ENCODE measurements at regions not wholly inside any gene's neighbourhood (a gene's known extent, or its start where the extent isn't known, plus 50 kb on each side); places are given as distances from the start of the nearest gene placed in this dataset.

DNA sequence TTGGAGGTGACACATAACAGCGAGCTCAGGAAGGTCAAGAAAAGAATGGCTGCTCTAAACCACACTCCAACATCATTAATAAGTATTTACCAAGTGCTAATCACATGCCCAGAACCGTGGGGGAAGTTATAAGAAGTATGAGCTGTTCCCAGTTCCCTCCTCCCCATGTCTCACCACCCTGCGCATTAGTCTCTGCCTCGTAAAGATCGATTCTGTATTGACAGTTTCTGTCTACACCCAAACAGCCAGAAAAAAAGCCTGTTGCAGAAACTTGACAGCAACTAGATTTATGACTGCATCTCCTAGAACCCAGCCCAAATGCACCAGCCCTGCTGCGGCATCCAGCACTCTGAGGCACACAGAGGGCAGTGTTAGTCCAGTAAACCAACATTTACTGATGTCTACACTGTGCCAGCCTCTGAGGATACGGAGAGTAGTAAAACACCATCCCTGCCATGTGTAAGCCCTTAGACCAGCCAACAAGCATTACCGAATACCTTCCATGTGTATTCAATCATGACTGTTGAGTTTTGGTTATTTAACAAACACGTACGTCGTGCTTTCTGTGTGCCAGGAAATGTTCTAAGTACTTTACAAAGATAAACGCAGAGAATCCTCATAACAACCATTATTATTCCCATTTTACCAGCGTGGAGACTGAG lies 63.6 kb upstream of the ZBTB40 start:
- DNase-seq: no peak

DNA sequence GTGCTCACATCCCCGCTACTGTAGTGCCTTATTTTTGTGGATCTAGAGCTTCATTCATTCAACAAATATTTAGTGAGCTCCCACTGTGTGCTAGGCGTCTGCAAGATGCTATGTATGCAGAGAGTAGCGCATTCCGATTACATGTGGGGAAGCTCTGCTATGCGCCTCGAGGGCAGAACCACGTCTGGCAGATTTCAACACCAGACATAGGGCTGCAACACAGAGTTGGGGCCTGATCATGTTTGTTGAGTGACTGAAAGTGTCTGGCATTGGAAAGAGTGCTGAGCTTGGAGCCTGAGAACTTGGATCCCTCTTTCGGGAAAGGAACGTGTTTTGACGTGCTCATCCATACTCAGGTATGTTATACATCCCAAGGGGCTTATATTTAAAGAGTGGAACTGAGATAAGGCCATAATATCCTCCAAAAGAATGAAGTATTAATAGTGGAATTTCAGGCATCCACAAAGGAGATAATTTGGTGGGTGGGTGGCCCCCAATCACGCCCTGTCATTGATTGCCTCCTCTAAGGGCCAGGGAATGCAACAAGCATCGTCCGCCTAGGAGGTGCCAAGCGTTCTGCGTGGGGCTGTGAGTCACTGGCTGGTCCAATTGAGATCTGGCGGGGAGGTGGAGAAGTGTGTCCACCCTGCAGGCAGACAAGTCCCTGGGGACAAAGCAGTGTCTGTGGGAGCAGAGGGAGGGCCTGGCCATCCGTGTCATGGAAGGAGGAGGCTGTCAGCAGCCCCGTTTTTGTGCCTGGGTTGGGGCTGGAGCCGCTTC lies 62.8 kb upstream of the ZBTB40 start:
- DNase-seq: no peak

DNA sequence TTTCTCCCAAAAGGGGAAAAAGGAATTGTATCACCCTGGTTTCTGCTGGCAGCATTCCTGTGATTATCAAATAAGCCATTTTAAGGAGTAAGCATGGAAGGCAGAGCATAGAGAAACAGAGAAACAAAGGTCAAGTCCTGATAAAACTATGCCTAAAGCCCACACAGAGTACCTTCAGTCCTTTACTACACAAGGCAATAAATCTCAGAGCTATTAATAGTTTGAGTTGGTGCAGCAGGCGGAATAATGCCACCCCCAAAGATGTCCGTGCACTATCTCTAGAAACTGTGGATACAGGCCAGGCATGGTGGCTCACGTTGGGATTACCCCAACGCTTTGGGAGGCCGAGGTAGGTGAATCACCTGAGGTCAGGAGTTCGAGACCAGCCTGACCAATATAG lies 58.1 kb upstream of the ZBTB40 start:
- DNase-seq: no peak

GRCh38 chr1:22398656-22399420 lies 52.8 kb upstream of the ZBTB40 start:
- DNase-seq: no peak

GRCh38 chr1:22399421-22400091 lies 52.1 kb upstream of the ZBTB40 start:
- DNase-seq: no peak

All from activated effector memory CD4-positive, alpha-beta T cell treated with anti-CD3 and anti-CD28 coated beads, Interleukin-2, amount 50 U/mL, for 16 hours (primary cell).